Spleen (tissue), 7 donors: ENCODE measurements at regions not wholly inside any gene's neighbourhood (a gene's known extent, or its start where the extent isn't known, plus 50 kb on each side); places are given as distances from the start of the nearest gene placed in this dataset.

Experiments
- POLR2A ChIP-seq, 3 donors: fragments of 450-650 bp; IDR thresholded peaks; one replicate each; pipeline ENCODE4 v1.5.1; 2017; ENCODE audit warnings: antibody characterized with exemption in 3 of 3, mild to moderate bottlenecking in 1 of 3
- TF ChIP-seq, protein P1 (sequence below), 11 experiments: fragments of 200-600 bp in 7 of 11; fragments of 450-650 bp in 4 of 11; sonication (generic) in 4 of 11; IDR thresholded peaks in 8 of 11; conservative IDR thresholded peaks in 3 of 11; 1 replicate in 7 of 11; 2 replicates in 4 of 11; pipeline versions ENCODE4 v1.4.0 to v1.8.0; 2016 to 2021; ENCODE audit warnings: antibody characterized with exemption in 11 of 11, inconsistent platforms in 4 of 11, mild to moderate bottlenecking in 1 of 11
- donor health status: DM: no; HTN: no; CAD: no; lungs with moderate emphysema.
- donor health status: DM: no; HTN: no; CAD: no.
- donor health status: DM: no; HTN: no; CAD: no.

DNA sequence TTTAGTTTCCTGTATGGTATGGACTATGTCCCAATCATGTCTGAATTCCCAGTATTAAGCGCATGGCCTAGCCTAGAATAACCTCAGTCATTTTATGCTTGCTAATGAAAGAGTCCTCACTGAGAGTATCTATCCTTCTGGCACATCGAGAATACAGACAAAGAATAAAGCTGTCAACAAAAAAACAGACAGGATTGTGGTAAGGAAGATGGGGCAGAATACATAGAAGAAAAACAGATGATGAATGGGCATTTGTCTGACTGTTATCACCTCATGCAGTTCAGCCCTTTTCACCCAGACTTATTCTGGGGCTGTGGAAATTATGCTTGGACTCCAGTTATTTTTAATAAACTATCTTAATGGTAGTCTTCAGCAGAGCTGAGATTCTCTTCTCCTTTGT is 363.8 kb upstream of the TNC start:
- TF ChIP-seq, protein P1, sequence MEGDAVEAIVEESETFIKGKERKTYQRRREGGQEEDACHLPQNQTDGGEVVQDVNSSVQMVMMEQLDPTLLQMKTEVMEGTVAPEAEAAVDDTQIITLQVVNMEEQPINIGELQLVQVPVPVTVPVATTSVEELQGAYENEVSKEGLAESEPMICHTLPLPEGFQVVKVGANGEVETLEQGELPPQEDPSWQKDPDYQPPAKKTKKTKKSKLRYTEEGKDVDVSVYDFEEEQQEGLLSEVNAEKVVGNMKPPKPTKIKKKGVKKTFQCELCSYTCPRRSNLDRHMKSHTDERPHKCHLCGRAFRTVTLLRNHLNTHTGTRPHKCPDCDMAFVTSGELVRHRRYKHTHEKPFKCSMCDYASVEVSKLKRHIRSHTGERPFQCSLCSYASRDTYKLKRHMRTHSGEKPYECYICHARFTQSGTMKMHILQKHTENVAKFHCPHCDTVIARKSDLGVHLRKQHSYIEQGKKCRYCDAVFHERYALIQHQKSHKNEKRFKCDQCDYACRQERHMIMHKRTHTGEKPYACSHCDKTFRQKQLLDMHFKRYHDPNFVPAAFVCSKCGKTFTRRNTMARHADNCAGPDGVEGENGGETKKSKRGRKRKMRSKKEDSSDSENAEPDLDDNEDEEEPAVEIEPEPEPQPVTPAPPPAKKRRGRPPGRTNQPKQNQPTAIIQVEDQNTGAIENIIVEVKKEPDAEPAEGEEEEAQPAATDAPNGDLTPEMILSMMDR (IDR thresholded peaks at IDR 0.05 in 8 of 11, conservative IDR thresholded peaks at IDR 0.05 in 3 of 11) = no peak
- no peak for TF ChIP-seq POLR2A (IDR thresholded peaks at IDR 0.05)
